Glutamatergic neuron (in vitro differentiated cells): ENCODE measurements at regions not wholly inside any gene's neighbourhood (a gene's known extent, or its start where the extent isn't known, plus 50 kb on each side); places are given as distances from the start of the nearest gene placed in this dataset.

Experiments used
- DNase-seq: peaks from one replicate; pipeline ENCODE4 v3.0.0; 2022
- H3K27ac Mint-ChIP-seq: one replicate; pipeline ENCODE4 v1.8.0; 2020; ENCODE audit warnings: mild to moderate bottlenecking, mixed read lengths, inconsistent platforms; ENCODE audit not compliant: unreplicated experiment
- H3K27me3 Mint-ChIP-seq: one replicate; pipeline ENCODE4 v1.8.0; 2020; ENCODE audit warnings: mild to moderate bottlenecking, moderate library complexity, mixed read lengths, inconsistent platforms; ENCODE audit not compliant: unreplicated experiment
- H3K36me3 Mint-ChIP-seq: one replicate; pipeline ENCODE4 v1.8.0; 2020; ENCODE audit warnings: mild to moderate bottlenecking, mixed read lengths, inconsistent platforms; ENCODE audit not compliant: unreplicated experiment
- H3K4me1 Mint-ChIP-seq: one replicate; pipeline ENCODE4 v1.8.0; 2020; ENCODE audit warnings: mild to moderate bottlenecking, low read depth, mixed read lengths, inconsistent platforms; ENCODE audit not compliant: unreplicated experiment
- H3K4me3 Mint-ChIP-seq: one replicate; pipeline ENCODE4 v1.8.0; 2020; ENCODE audit warnings: mild to moderate bottlenecking, mixed read lengths, inconsistent platforms; ENCODE audit not compliant: unreplicated experiment
- H3K9me3 Mint-ChIP-seq: one replicate; pipeline ENCODE4 v1.8.0; 2020; ENCODE audit warnings: mild to moderate bottlenecking, moderate library complexity, mixed read lengths, inconsistent platforms; ENCODE audit not compliant: unreplicated experiment
- CTCF ChIP-seq: fragments of 200-600 bp; sonication (generic); IDR thresholded peaks from one replicate; pipeline ENCODE4 v1.5.0; 2021; ENCODE audit not compliant: partially characterized antibody, unreplicated experiment

DNA sequence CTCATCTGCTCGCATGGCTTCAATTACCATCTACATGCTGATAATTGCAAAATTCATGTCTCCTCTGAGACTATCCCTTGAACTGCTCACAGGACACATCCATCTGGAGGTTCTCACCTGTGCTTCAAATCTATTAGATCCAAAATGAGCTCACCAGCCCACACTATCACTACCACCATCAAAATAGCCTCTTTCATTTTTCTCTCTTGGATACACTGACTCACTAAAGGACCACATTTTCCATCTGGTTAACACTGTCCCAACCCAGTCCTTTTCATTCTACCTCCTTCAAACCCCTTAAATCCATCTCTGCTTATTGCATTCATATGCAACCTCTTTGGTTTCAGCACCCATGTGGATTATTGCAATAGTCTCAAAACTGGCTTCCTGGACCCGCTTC, 497.6 kb downstream of the MID1IP1 start:
- DNase-seq, result no peak
- peaks cover 3% of the 10 kb centered on the region for H3K9me3 Mint-ChIP-seq
- H3K27ac Mint-ChIP-seq, result no peak overlapping the region
- H3K4me1 Mint-ChIP-seq, result no peaks in the 10 kb centered on the region
- peaks cover 4% of the 10 kb centered on the region for H3K36me3 Mint-ChIP-seq
- no peak for TF ChIP-seq CTCF
- H3K4me3 Mint-ChIP-seq, result no peak overlapping the region
- H3K27me3 Mint-ChIP-seq, result peaks cover 4% of the 10 kb centered on the region

DNA sequence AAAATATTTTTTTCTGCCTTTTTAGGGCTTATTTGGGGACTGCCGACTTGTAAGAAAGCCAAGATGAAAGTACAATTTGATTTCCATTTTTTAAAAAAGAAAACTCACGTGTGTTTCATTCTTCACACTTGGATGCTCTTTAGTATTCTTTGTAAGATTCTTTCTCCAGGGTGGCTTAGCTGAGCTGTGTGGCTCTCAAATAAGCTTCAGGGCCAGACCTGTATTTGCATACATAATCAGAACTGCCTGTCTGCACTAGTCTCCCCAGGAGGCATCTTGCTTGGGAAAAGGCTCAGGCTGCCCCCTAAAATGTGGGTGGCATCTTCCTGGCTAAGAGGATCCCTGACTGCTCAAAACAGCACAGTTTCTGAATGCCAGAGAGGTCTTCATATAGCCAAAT, 498.4 kb downstream of the MID1IP1 start:
- TF ChIP-seq CTCF, result no peak
- Mint-ChIP-seq H3K27ac (no peak overlapping the region), H3K9me3 (peaks cover 3% of the 10 kb centered on the region), H3K27me3 (peaks cover 4% of the 10 kb centered on the region), H3K4me1 (no peaks in the 10 kb centered on the region), H3K4me3 (no peak overlapping the region), H3K36me3 (peaks cover 4% of the 10 kb centered on the region)
- no peak for DNase-seq

- Mint-ChIP-seq H3K27ac (no peak overlapping the region), H3K27me3 (no peaks in the 10 kb centered on the region), H3K9me3 (peaks cover 3% of the 10 kb centered on the region)
Observed at GRCh38 chrX:39301036-39301435, 499.8 kb downstream of the MID1IP1 start.

GRCh38 chrX:39302838-39303237, 501.6 kb downstream of the MID1IP1 start:
- TF ChIP-seq CTCF, result no peak
- no peaks in the 10 kb centered on the region for H3K4me1 Mint-ChIP-seq
- no peak overlapping the region for H3K4me3 Mint-ChIP-seq
- no peak overlapping the region for H3K27ac Mint-ChIP-seq
- DNase-seq, result no peak
- H3K27me3 Mint-ChIP-seq, result peaks cover 3% of the 10 kb centered on the region
- H3K9me3 Mint-ChIP-seq, result peaks cover 3% of the 10 kb centered on the region
- peaks cover 5% of the 10 kb centered on the region for H3K36me3 Mint-ChIP-seq

More at GRCh38 chrX:39301036-39301435, 499.8 kb downstream of the MID1IP1 start:
- no peak for DNase-seq
- Mint-ChIP-seq H3K4me3 (no peak overlapping the region), H3K36me3 (peaks cover 4% of the 10 kb centered on the region), H3K4me1 (no peaks in the 10 kb centered on the region)
- TF ChIP-seq CTCF, result no peak

DNA sequence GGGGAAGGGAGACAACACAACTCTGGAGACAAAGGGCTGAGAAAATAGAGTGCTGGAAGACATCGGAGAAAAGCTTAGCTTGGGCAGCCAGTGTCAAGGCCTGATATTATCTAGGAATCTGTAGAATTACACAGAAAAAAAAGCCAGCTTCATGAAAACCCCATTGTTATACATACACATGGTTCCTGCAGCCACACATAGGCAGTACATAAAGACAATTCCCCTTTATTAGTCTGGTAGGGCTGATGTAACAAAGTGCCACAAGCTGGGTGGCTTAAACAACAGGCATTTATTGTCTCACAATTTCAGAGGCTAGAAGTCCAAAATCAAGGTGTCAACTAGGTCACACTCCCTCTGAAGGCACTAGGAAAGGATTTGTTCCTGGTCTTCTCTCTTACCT, 503.5 kb downstream of the MID1IP1 start:
- peaks cover 3% of the 10 kb centered on the region for H3K27me3 Mint-ChIP-seq
- no peak for TF ChIP-seq CTCF
- no peak overlapping the region for H3K4me3 Mint-ChIP-seq
- no peak overlapping the region for H3K27ac Mint-ChIP-seq
- peaks cover 8% of the 10 kb centered on the region for H3K36me3 Mint-ChIP-seq
- no peaks in the 10 kb centered on the region for H3K4me1 Mint-ChIP-seq
- H3K9me3 Mint-ChIP-seq, result no peaks in the 10 kb centered on the region
- DNase-seq, result no peak
